Astrocyte (in vitro differentiated cells and primary cell): ENCODE measurements at regions not wholly inside any gene's neighbourhood (a gene's known extent, or its start where the extent isn't known, plus 50 kb on each side); places are given as distances from the start of the nearest gene placed in this dataset.

Source experiments
- DNase-seq: peaks from one replicate; pipeline ENCODE4 v3.0.0-alpha.2; 2010; ENCODE audit warnings: low read depth
- FAIRE-seq: peaks from 2 replicates; lab custom pipeline; 2011; peaks lifted over from hg19 to GRCh38; lab: Jason Lieb, UNC
- H2AFZ ChIP-seq: 2 replicates; pipeline ENCODE4 v1.6.0; 2012; ENCODE audit warnings: low read depth, low read length, inconsistent platforms
- H3K27ac ChIP-seq: 2 replicates; pipeline ENCODE4 v1.5.1; 2011; ENCODE audit warnings: low read depth, low read length, inconsistent platforms
- H3K27me3 ChIP-seq: 2 replicates; pipeline ENCODE4 v1.6.0; 2011; ENCODE audit warnings: low read length, inconsistent platforms; ENCODE audit not compliant: insufficient read depth
- H3K36me3 ChIP-seq: 2 replicates; pipeline ENCODE4 v1.5.1; 2011; ENCODE audit warnings: low read length, inconsistent platforms; ENCODE audit not compliant: insufficient read depth
- H3K4me1 ChIP-seq: 2 replicates; pipeline ENCODE4 v1.5.1; 2011; ENCODE audit warnings: low read length, inconsistent platforms; ENCODE audit not compliant: insufficient read depth
- H3K4me2 ChIP-seq: 2 replicates; pipeline ENCODE4 v1.6.0; 2012; ENCODE audit warnings: low read length, inconsistent platforms
- H3K4me3 ChIP-seq: 2 replicates; pipeline ENCODE4 v1.5.1; 2011; ENCODE audit warnings: low read depth, mild to moderate bottlenecking, low read length, inconsistent platforms; ENCODE audit not compliant: insufficient read depth
- H3K79me2 ChIP-seq: 2 replicates; pipeline ENCODE4 v1.6.0; 2012; ENCODE audit warnings: mild to moderate bottlenecking, low read length, inconsistent platforms; ENCODE audit not compliant: insufficient read depth
- H3K9ac ChIP-seq: 2 replicates; pipeline ENCODE4 v1.6.0; 2012; ENCODE audit warnings: mild to moderate bottlenecking, low read length, inconsistent platforms
- H3K9me3 ChIP-seq: 2 replicates; pipeline ENCODE4 v1.5.1; 2012; ENCODE audit warnings: low read depth, mild to moderate bottlenecking, low read length, inconsistent platforms; ENCODE audit not compliant: insufficient read depth
- H4K20me1 ChIP-seq: 2 replicates; pipeline ENCODE4 v1.6.0; 2012; ENCODE audit warnings: low read length, inconsistent platforms; ENCODE audit not compliant: insufficient read depth
- H3K27ac Mint-ChIP-seq: one replicate; pipeline ENCODE4 v1.8.0; 2021; ENCODE audit warnings: mild to moderate bottlenecking, mixed read lengths; ENCODE audit not compliant: unreplicated experiment
- H3K27me3 Mint-ChIP-seq: one replicate; pipeline ENCODE4 v1.8.0; 2021; ENCODE audit warnings: low read depth, mixed read lengths; ENCODE audit not compliant: unreplicated experiment
- H3K36me3 Mint-ChIP-seq: one replicate; pipeline ENCODE4 v1.8.0; 2021; ENCODE audit warnings: low read depth, mixed read lengths; ENCODE audit not compliant: unreplicated experiment
- H3K4me1 Mint-ChIP-seq: one replicate; pipeline ENCODE4 v1.8.0; 2021; ENCODE audit warnings: low read depth, mixed read lengths; ENCODE audit not compliant: unreplicated experiment
- H3K4me3 Mint-ChIP-seq: one replicate; pipeline ENCODE4 v1.8.0; 2021; ENCODE audit warnings: mild to moderate bottlenecking, moderate library complexity, mixed read lengths; ENCODE audit not compliant: unreplicated experiment
- H3K9me3 Mint-ChIP-seq: one replicate; pipeline ENCODE4 v1.8.0; 2021; ENCODE audit warnings: mild to moderate bottlenecking, mixed read lengths; ENCODE audit not compliant: unreplicated experiment
- CTCF ChIP-seq: IDR thresholded peaks from 2 replicates; pipeline ENCODE4 v1.5.1; 2011; ENCODE audit warnings: low read depth, mild to moderate bottlenecking, inconsistent platforms, low read length, moderate library complexity; ENCODE audit not compliant: insufficient read depth
- EZH2 ChIP-seq: IDR thresholded peaks from 2 replicates; pipeline ENCODE4 v1.6.1; 2012; ENCODE audit warnings: mild to moderate bottlenecking, low read length, inconsistent platforms; ENCODE audit not compliant: insufficient read depth

DNA sequence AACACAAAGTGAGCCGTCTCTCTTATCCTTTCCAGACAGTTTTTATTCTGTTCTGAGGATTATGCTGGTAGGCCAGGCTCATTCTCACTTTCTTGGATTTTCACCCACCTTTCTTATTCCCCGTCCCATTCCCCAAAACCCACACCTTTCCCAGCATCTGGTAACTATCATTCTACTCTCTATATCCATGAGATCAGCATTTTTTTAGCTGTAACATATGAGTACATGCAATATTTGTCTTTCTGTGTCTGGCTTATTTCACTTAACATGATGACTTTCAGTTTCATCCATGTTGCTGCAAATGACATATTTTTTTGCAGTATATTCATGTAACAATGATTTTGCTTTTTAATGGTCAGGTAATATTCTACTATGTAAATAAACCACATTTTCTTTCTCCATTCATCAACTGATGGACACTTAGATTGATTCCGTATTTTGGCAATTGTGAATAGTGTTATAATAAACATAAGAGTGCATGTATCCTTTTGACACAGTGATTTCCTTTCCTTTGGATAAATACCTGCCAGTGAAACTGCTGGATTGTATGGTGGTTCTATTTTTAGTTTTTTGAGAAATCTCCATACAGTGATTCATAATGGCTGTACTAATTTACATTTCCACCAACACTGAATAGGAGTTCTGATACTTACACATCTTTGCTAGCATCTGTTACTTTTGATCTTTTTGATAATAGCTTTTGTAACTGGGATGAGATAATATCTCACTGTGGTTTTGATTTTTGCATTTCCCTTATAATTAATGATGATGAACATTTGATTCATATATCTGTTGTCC lies 289.3 kb downstream of the RPRM start:
- no peak overlapping the region for H3K27ac ChIP-seq
- no peak overlapping the region for H3K4me3 ChIP-seq
- no peak overlapping the region for H2AFZ ChIP-seq
- no peak for TF ChIP-seq CTCF
- TF ChIP-seq EZH2 = no peak
- Mint-ChIP-seq H3K4me3 (no peak overlapping the region), H3K4me1 (no peaks in the 10 kb centered on the region), H3K27me3 (no peaks in the 10 kb centered on the region), H3K27ac (no peak overlapping the region), H3K9me3 (peaks cover 7% of the 10 kb centered on the region), H3K36me3 (no peaks in the 10 kb centered on the region)
- no peaks in the 10 kb centered on the region for H4K20me1 ChIP-seq
- H3K36me3 ChIP-seq = no peaks in the 10 kb centered on the region
- no peak overlapping the region for H3K9ac ChIP-seq
- H3K9me3 ChIP-seq = no peaks in the 10 kb centered on the region
- DNase-seq = no peak
- H3K79me2 ChIP-seq = no peaks in the 10 kb centered on the region
- no peaks in the 10 kb centered on the region for H3K4me1 ChIP-seq
- H3K27me3 ChIP-seq = no peaks in the 10 kb centered on the region
- H3K4me2 ChIP-seq = no peak overlapping the region
- FAIRE-seq = no peak

GRCh38 chr2:153179808-153180207 lies 298.8 kb downstream of the RPRM start:
- H3K9ac ChIP-seq = no peak overlapping the region
- H3K27ac ChIP-seq = no peak overlapping the region
- no peaks in the 10 kb centered on the region for H3K79me2 ChIP-seq
- no peaks in the 10 kb centered on the region for H3K4me1 ChIP-seq
- H3K4me2 ChIP-seq = no peak overlapping the region
- Mint-ChIP-seq H3K4me3 (no peak overlapping the region), H3K36me3 (no peaks in the 10 kb centered on the region), H3K9me3 (no peaks in the 10 kb centered on the region), H3K27me3 (no peaks in the 10 kb centered on the region), H3K27ac (no peak overlapping the region), H3K4me1 (no peaks in the 10 kb centered on the region)
- no peaks in the 10 kb centered on the region for H3K36me3 ChIP-seq
- FAIRE-seq = no peak
- no peak overlapping the region for H3K4me3 ChIP-seq
- H3K9me3 ChIP-seq = no peaks in the 10 kb centered on the region
- H4K20me1 ChIP-seq = no peaks in the 10 kb centered on the region
- no peaks in the 10 kb centered on the region for H3K27me3 ChIP-seq
- no peak for DNase-seq
- H2AFZ ChIP-seq = no peak overlapping the region
- TF ChIP-seq CTCF (no peak), EZH2 (no peak)

- Mint-ChIP-seq H3K27me3 (peaks cover 3% of the 10 kb centered on the region), H3K36me3 (no peaks in the 10 kb centered on the region), H3K27ac (no peak overlapping the region), H3K4me3 (no peak overlapping the region), H3K9me3 (no peaks in the 10 kb centered on the region), H3K4me1 (no peaks in the 10 kb centered on the region)
- Histone ChIP-seq H3K9ac (no peak overlapping the region), H2AFZ (no peak overlapping the region), H3K79me2 (no peaks in the 10 kb centered on the region), H3K4me3 (no peak overlapping the region), H3K4me2 (no peak overlapping the region), H3K36me3 (no peaks in the 10 kb centered on the region), H3K27ac (no peak overlapping the region), H3K4me1 (no peaks in the 10 kb centered on the region), H4K20me1 (no peaks in the 10 kb centered on the region), H3K27me3 (no peaks in the 10 kb centered on the region), H3K9me3 (peaks cover 2% of the 10 kb centered on the region)
- FAIRE-seq (no peak), DNase-seq (no peak)
- TF ChIP-seq CTCF = no peak
- no peak for TF ChIP-seq EZH2
These were observed 309.0 kb downstream of the RPRM start for GRCh38 chr2:153169609-153170008.
